ENCODE measurements at regions not wholly inside any gene's neighbourhood (a gene's known extent, or its start where the extent isn't known, plus 50 kb on each side); places are given as distances from the start of the nearest gene placed in this dataset.

- TF ChIP-seq GATA2 (IDR thresholded peaks at IDR 0.05; ENCODE audit: low read depth, low read length) (no peak), GATA3 (IDR thresholded peaks at IDR 0.05; ENCODE audit: low read depth, low read length) (no peak)
These were observed 391.6 kb downstream of the PCDH7 start for GRCh38 chr4:31111790-31112189.

DNA sequence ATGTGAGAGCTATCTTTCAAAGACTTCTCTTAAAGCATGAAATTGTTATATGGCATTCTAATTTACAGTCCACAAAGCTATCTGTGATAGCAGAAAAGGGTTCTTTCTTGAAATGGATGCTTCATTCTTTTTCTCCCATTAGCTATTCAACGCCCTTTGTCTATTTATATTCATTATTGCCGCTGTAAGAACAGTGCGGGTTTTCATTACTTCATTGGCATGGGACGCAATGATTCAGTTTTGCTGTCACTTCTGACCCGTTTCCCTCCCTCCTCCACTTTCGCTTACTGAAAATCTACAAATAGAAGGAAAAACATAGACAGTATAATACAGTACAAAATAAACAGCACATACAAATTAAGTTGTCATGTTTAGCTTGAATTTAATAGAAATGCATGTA is 394.6 kb downstream of the PCDH7 start:
- TF ChIP-seq GATA2 (IDR thresholded peaks at IDR 0.05; ENCODE audit: low read depth, low read length) (no peak), GATA3 (IDR thresholded peaks at IDR 0.05; ENCODE audit: low read depth, low read length) (no peak)

- TF ChIP-seq GATA2 (IDR thresholded peaks at IDR 0.05; ENCODE audit: low read depth, low read length) = no peak
- no peak for TF ChIP-seq GATA3 (IDR thresholded peaks at IDR 0.05; ENCODE audit: low read depth, low read length)
These were observed 403.9 kb downstream of the PCDH7 start for GRCh38 chr4:31124008-31124585.

DNA sequence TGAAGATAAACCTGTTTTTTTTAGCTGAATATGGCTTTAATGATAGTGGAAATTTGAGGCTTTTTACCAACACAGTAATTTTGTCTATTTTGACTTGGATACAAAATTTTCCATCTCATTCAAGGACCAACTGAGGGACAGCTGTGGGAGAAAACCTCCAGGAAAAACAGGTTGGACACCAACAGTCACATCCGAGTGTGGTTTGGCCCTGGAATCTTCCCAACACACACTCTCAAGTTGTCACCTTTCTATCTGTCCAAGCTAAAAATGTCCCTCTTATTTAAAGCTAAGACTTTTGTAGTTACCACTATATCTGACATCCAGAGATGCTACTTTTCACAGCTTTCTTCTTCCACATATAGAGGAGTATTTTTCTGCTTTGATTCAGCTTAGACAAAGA is 404.9 kb downstream of the PCDH7 start:
- TF ChIP-seq GATA3 (IDR thresholded peaks at IDR 0.05; ENCODE audit: low read depth, low read length) (no peak), GATA2 (IDR thresholded peaks at IDR 0.05; ENCODE audit: low read depth, low read length) (no peak)

DNA sequence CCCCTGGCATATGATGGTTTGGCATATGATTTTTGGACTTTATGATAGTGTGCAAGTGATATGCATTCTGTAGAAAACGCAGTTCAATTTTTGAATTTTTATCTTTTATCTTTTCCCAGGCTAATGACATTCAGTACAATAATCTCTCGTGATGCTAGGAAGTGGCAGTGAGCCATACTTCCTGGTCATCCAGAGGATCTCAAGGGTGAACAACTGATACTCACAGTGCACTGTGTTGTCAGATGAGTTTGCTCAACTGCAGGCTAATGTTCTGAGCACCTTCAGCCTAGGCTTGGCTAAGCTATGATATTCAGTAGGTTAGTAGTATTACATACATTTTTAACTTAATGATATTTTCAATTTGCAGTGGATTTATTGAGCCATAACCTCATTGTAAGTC is 405.3 kb downstream of the PCDH7 start:
- TF ChIP-seq GATA2 (IDR thresholded peaks at IDR 0.05; ENCODE audit: low read depth, low read length) = no peak

DNA sequence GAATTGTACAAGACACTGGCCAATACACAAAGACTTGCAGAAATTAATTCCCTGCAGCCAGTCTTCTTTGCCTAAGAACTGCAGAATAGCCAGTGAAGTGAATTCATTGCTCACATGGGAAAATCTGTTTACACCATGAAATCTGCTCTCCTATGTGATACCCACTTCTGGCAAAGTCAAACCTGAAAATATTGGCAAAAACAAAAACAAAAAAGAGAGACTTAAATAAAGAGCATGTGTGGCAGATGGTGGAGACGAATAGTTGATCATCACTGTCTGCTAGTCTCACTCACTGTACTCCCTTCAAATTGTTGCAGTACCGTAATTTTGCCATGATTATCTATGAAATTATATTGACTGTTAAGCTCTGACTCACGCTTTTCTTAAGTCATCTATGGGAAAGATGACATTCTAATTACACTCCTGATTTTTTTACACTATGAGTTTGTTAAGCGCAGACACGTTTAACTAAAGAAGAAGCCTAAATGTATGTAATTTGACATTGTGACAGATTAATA is 406.8 kb downstream of the PCDH7 start:
- no peak for TF ChIP-seq GATA2 (IDR thresholded peaks at IDR 0.05; ENCODE audit: low read depth, low read length)
- TF ChIP-seq GATA3 (IDR thresholded peaks at IDR 0.05; ENCODE audit: low read depth, low read length) = no peak

GRCh38 chr4:31130930-31131329 is 410.8 kb downstream of the PCDH7 start:
- no peak for TF ChIP-seq GATA2 (IDR thresholded peaks at IDR 0.05; ENCODE audit: low read depth, low read length)
- TF ChIP-seq GATA3 (IDR thresholded peaks at IDR 0.05; ENCODE audit: low read depth, low read length) = no peak

- no peak for TF ChIP-seq GATA3 (IDR thresholded peaks at IDR 0.05; ENCODE audit: low read depth, low read length)
- TF ChIP-seq GATA2 (IDR thresholded peaks at IDR 0.05; ENCODE audit: low read depth, low read length) = no peak
These were observed 414.6 kb downstream of the PCDH7 start for GRCh38 chr4:31134720-31135119.

- TF ChIP-seq GATA3 (IDR thresholded peaks at IDR 0.05; ENCODE audit: low read depth, low read length) (no peak), GATA2 (IDR thresholded peaks at IDR 0.05; ENCODE audit: low read depth, low read length) (no peak)
These were observed 419.6 kb downstream of the PCDH7 start for GRCh38 chr4:31139767-31140166.

DNA sequence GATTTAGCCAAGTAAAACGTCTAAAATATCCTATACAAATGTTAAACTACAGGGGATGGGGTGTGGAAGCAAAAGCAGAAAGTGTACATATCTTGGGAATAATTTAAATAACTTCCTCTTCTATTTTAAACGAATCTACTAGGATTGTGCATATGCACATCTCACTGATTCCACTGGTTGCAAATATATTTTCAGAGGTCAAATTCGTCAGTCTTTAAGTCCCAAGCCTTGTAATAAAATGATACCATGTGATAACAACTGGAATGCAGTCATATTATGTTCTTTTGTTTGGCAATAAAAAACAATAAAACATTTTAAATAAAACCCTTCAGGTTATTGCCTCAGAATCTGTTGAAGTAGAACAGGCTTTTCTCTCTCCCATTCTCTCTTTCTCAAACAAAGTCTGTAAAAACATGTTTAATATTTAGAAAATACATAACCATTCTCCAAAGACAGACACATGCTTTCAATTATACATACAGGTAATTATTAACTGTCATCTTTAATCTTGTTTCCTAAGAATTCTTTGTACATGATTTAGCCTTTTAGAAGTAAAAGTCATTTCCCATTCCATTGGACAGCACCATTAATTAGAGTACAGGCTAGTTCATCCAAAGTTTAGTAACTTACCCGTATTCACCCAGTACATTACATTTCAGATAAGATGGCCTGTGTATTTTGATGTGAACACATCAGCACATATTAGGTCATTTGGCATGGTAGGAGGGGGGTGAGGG is 421.1 kb downstream of the PCDH7 start:
- no peak for TF ChIP-seq GATA3 (IDR thresholded peaks at IDR 0.05; ENCODE audit: low read depth, low read length)
- TF ChIP-seq GATA2 (IDR thresholded peaks at IDR 0.05; ENCODE audit: low read depth, low read length) = no peak

GRCh38 chr4:31141832-31142142 is 421.6 kb downstream of the PCDH7 start:
- TF ChIP-seq GATA3 (IDR thresholded peaks at IDR 0.05; ENCODE audit: low read depth, low read length) (no peak), GATA2 (IDR thresholded peaks at IDR 0.05; ENCODE audit: low read depth, low read length) (no peak)

DNA sequence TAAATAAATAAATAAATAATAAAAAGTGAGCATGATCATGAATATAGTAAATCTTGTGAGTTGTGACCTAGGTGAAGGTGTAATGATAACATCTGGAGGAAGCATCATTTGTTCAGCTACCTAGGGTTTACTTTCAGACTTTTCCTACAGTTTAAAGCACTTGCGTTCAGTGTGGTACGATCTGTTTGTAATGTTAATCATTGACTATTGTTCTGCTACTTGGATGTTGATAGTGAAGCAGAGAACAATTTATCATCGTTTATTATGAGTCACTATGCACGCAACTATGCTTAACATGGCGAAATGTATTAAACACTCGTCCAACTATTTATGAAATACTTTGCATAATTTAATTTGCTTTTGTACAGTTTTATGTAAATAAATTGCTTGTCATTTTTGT is 426.2 kb downstream of the PCDH7 start:
- TF ChIP-seq GATA3 (IDR thresholded peaks at IDR 0.05; ENCODE audit: low read depth, low read length) (no peak), GATA2 (IDR thresholded peaks at IDR 0.05; ENCODE audit: low read depth, low read length) (no peak)

- TF ChIP-seq GATA2 (IDR thresholded peaks at IDR 0.05; ENCODE audit: low read depth, low read length) (no peak), GATA3 (IDR thresholded peaks at IDR 0.05; ENCODE audit: low read depth, low read length) (no peak)
These were observed 428.8 kb downstream of the PCDH7 start for GRCh38 chr4:31148990-31149389.

- TF ChIP-seq GATA3 (IDR thresholded peaks at IDR 0.05; ENCODE audit: low read depth, low read length) (no peak), GATA2 (IDR thresholded peaks at IDR 0.05; ENCODE audit: low read depth, low read length) (no peak)
These were observed 436.1 kb downstream of the PCDH7 start for GRCh38 chr4:31156221-31156620.

DNA sequence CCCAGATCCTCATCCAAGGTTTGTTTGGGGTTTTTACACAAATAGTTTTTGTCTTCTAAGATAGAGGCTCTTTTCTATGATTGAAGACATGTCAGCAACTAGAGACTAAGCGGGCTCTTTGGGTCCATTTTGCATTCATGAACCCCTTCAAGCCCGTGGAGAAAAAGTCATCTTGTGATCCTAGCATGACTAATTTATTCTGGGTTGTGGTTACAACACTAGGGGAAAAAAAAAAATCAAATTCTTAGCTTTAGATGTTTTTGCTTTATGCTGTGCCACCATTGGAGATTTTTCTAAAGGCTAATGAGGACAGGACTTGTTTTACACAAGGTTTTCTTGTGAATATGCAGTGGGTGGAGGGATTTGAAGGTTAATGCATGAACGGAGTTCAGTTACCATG is 440.0 kb downstream of the PCDH7 start:
- TF ChIP-seq GATA2 (IDR thresholded peaks at IDR 0.05; ENCODE audit: low read depth, low read length) (no peak), GATA3 (IDR thresholded peaks at IDR 0.05; ENCODE audit: low read depth, low read length) (no peak)

Measured in SH-SY5Y (cell line).